GM13976 (cell line): ENCODE measurements at regions not wholly inside any gene's neighbourhood (a gene's known extent, or its start where the extent isn't known, plus 50 kb on each side); places are given as distances from the start of the nearest gene placed in this dataset.

Experiments
- DNase-seq: peaks from one replicate; pipeline ENCODE4 v3.0.0; 2012; ENCODE audit warnings: low spot score
- in situ Hi-C: fragments of 300-500 bp; cut with MboI; formaldehyde crosslinking; loops from one replicate; pipeline ENCODE4 v1.12.0; 2022; ENCODE audit warnings: low sequenced_read_pairs, mixed read lengths, inconsistent platforms; ENCODE audit not compliant: unreplicated experiment
- TF ChIP-seq, protein P1 (sequence below): IDR thresholded peaks from 2 replicates; pipeline ENCODE4 v1.5.1; 2012; ENCODE audit warnings: borderline replicate concordance, mild to moderate bottlenecking; ENCODE audit not compliant: insufficient read depth; ENCODE audit errors: extremely low read depth, missing control alignments, control extremely low read depth

DNA sequence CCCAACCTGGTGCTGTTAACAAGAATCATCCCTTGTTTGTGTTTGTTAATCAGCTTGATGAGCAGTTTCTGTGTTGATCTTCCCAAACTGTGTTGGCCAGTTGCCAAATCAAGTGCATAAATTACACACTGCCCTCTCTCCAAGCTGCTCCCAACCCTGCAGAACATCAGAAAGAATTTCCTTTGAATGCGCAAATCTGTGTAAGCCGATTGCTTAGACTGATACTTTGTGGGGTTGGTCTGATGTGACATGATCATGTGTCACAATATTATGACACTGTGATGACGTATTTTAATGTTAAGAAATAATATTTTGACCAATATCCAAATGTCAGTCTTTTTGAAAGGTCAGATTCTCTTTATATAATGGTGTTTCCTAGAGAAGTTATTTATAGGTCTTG is 766.4 kb upstream of the WWC1 start:
- in situ Hi-C loops = no loop called here
- TF ChIP-seq, protein P1, sequence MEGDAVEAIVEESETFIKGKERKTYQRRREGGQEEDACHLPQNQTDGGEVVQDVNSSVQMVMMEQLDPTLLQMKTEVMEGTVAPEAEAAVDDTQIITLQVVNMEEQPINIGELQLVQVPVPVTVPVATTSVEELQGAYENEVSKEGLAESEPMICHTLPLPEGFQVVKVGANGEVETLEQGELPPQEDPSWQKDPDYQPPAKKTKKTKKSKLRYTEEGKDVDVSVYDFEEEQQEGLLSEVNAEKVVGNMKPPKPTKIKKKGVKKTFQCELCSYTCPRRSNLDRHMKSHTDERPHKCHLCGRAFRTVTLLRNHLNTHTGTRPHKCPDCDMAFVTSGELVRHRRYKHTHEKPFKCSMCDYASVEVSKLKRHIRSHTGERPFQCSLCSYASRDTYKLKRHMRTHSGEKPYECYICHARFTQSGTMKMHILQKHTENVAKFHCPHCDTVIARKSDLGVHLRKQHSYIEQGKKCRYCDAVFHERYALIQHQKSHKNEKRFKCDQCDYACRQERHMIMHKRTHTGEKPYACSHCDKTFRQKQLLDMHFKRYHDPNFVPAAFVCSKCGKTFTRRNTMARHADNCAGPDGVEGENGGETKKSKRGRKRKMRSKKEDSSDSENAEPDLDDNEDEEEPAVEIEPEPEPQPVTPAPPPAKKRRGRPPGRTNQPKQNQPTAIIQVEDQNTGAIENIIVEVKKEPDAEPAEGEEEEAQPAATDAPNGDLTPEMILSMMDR = no peak
- no peak for DNase-seq

- TF ChIP-seq, protein P1 = no peak
- DNase-seq = no peak
Measured at GRCh38 chr5:167528651-167529050, 762.8 kb upstream of the WWC1 start.

DNA sequence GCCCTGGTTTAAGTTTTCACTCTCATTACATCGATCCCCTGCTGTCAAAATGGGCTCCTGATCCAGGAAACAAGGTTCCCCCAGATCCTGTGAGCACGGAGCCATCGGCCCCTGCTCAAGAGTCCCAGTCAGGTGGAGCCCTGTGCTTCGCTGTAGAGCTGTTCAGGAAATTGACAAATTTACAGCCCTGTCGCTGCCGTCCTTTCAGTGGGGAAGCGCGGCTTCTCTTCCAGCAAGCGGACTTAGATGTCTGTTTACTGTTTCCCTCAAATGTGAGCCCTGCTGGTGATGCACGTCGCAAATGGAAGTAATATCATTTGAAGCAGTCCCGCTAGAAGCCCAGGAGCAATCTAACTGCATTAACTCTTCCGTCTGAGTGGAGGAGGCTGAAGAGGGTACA is 760.9 kb upstream of the WWC1 start:
- no peak for DNase-seq
- in situ Hi-C loops = no loop called here
- TF ChIP-seq, protein P1 = no peak

More at GRCh38 chr5:167528651-167529050, 762.8 kb upstream of the WWC1 start:
- in situ Hi-C loops = no loop called here

DNA sequence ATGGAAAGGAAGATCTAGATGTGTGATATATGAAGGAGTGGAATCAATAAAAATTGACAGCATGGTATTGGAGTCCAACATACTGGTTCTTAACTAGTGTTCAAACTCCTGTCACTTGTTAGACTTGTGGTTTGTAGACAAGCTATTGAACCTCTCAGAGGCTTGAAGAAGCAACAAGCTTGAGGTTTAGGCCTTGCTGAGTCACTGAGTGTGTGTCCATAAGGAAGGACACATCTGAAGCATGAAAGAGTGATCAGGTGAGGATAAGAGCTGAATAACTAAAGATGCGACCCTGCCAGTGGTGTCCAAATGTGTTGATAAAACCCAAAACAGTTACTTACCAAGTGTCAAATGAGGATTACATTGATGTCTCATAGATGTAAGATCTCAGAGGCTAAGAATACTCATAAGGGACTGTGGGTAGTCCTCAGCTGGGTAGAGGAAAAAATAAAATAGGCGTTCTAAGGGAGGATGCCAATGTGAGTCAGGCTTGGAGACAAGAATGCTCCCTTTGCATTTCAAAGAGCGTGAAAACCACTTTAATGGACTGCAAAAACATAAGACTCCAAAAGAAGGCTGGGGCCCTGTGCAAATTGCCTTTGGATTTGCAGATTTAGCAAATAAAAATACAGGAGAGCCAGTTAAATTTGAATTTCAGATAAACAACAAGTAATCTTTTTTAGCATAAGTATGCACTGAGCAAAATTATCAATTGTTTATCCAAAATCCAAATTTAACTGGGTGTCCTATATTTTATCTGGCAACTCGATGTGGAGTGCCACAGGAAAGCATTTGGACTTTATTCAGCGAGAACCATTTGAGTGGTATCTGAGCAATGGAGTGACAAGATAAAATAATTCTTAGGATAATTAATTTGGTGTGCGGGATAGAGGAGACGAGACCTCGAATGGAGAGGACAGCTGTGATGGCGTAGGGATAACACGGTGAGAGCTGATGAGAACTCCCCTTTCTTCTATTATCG is 757.3 kb upstream of the WWC1 start:
- TF ChIP-seq, protein P1 = no peak
- in situ Hi-C loops = no loop called here
- DNase-seq = no peak

DNA sequence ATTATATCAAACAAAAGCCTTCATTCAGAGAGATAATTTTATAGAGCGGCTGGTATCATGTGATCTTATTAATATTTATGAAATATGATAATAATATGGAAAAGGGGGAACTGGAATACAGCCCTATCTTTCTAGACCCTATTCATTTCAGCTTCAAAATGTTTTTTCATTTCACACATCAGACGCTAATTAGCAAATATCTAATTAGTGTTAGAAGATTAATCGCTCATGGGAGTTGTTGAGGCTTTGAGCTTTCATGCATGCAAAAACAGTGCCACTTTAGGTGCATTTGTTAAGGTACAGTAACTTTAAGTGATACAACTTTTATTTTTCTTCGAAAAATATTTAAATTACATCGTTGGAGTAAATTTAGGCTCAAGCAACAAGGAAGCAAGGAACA is 751.7 kb upstream of the WWC1 start:
- in situ Hi-C loops = no loop called here
- TF ChIP-seq, protein P1 = no peak
- DNase-seq = no peak

DNA sequence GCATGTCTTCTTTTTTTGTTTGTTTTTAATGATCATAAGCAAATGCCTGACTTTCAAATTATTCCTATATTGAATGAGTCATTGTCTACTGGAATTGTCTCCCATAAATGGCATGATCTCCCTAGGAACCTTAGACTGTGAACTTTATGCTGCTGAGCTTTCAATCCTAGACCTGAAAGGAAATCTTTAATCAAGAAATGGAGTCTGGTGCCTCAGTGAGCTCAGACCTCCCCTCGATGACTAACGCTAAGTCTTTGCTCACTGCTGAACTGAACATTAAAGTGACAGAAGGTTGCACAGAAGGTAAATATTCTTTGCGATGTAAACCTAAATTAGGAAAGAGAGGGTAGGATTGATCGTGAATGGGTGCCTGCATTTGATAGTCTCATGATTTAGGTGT is 745.2 kb upstream of the WWC1 start:
- TF ChIP-seq, protein P1 = no peak
- no peak for DNase-seq

More for the DNA sequence above, 745.2 kb upstream of the WWC1 start:
- in situ Hi-C loops = no loop called here
